DOHH2 (cell line): ENCODE measurements at regions not wholly inside any gene's neighbourhood (a gene's known extent, or its start where the extent isn't known, plus 50 kb on each side); places are given as distances from the start of the nearest gene placed in this dataset.

Source experiments
- CTCF ChIP-seq: fragments of 200-600 bp; sonication (generic); IDR thresholded peaks from one replicate; pipeline ENCODE4 v1.5.1; 2014; ENCODE audit warnings: antibody characterized with exemption, mild to moderate bottlenecking, low read depth, low read length; ENCODE audit not compliant: poor library complexity, severe bottlenecking
- EZH2phosphoT487 ChIP-seq: fragments of 200-600 bp; sonication (generic); IDR thresholded peaks from 2 replicates; pipeline ENCODE4 v1.6.1; 2017; ENCODE audit warnings: borderline replicate concordance, mild to moderate bottlenecking, antibody characterized with exemption, low read length, moderate library complexity, mixed read lengths

- TF ChIP-seq EZH2phosphoT487 (no peak), CTCF (no peak)
Measured at GRCh38 chr2:185484602-185485001, 254.0 kb upstream of the FSIP2 start.
